HG03442 (cell line): ENCODE measurements at regions not wholly inside any gene's neighbourhood (a gene's known extent, or its start where the extent isn't known, plus 50 kb on each side); places are given as distances from the start of the nearest gene placed in this dataset.

Experiments
- ATAC-seq: cut with Tn5 transposase; IDR thresholded peaks from one replicate; pipeline ENCODE4 v1.9.1; 2021; ENCODE audit warnings: mild to moderate bottlenecking, moderate library complexity; ENCODE audit not compliant: unreplicated experiment

- ATAC-seq, result no peak
Measured at GRCh38 chr2:236688157-236688556, 118.5 kb downstream of the ACKR3 start.

- no peak for ATAC-seq
Measured at GRCh38 chr2:236688563-236689392, 119.2 kb downstream of the ACKR3 start.

GRCh38 chr2:236689393-236689700 lies 119.7 kb downstream of the ACKR3 start:
- no peak for ATAC-seq

- ATAC-seq, result no peak
Measured at GRCh38 chr2:236689981-236690380, 120.4 kb downstream of the ACKR3 start.

- no peak for ATAC-seq
Measured at GRCh38 chr2:236690726-236691125, 121.1 kb downstream of the ACKR3 start.

- ATAC-seq, result peak; percentile 49
Measured at GRCh38 chr2:236691799-236692167, 122.2 kb downstream of the ACKR3 start.

GRCh38 chr2:236692937-236693336 lies 123.3 kb downstream of the ACKR3 start:
- ATAC-seq, result no peak

- ATAC-seq, result no peak
Measured at GRCh38 chr2:236693531-236693930, 123.9 kb downstream of the ACKR3 start.

- no peak for ATAC-seq
Measured at GRCh38 chr2:236694146-236694888, 124.7 kb downstream of the ACKR3 start.

GRCh38 chr2:236696834-236697233 lies 127.2 kb downstream of the ACKR3 start:
- no peak for ATAC-seq

GRCh38 chr2:236698016-236698627 lies 128.5 kb downstream of the ACKR3 start:
- no peak for ATAC-seq

GRCh38 chr2:236700703-236701102 lies 131.1 kb downstream of the ACKR3 start:
- ATAC-seq, result no peak

- no peak for ATAC-seq
Measured at GRCh38 chr2:236702657-236703372, 133.2 kb downstream of the ACKR3 start.

- ATAC-seq, result no peak
Measured at GRCh38 chr2:236703373-236703709, 133.7 kb downstream of the ACKR3 start.

- ATAC-seq, result no peak
Measured at GRCh38 chr2:236703906-236704305, 134.3 kb downstream of the ACKR3 start.

- ATAC-seq, result no peak
Measured at GRCh38 chr2:236704887-236705286, 135.3 kb downstream of the ACKR3 start.

- no peak for ATAC-seq
Measured at GRCh38 chr2:236705295-236706105, 135.9 kb downstream of the ACKR3 start.

- ATAC-seq, result no peak
Measured at GRCh38 chr2:236706288-236706687, 136.7 kb downstream of the ACKR3 start.

- ATAC-seq, result no peak
Measured at GRCh38 chr2:236706803-236707202, 137.2 kb downstream of the ACKR3 start.

- no peak for ATAC-seq
Measured at GRCh38 chr2:236711440-236711839, 141.8 kb downstream of the ACKR3 start.

- ATAC-seq, result no peak
Measured at GRCh38 chr2:236712304-236712703, 142.7 kb downstream of the ACKR3 start.
